Activated CD4-positive, alpha-beta T cell treated with anti-CD3 and anti-CD28 coated beads, Interleukin-2, amount 50 U/mL, for 24 hours (primary cell): ENCODE measurements at regions not wholly inside any gene's neighbourhood (a gene's known extent, or its start where the extent isn't known, plus 50 kb on each side); places are given as distances from the start of the nearest gene placed in this dataset.
"Not testable (repeated sequence)": the region's sequence is repeated elsewhere in the genome, so short reads cannot be mapped to it uniquely, and the experiment has no call there.

Experiments used
- DNase-seq, 2 donors: peaks; one replicate each; pipeline ENCODE4 v3.0.0-alpha.2; 2020; ENCODE audit warnings: low read depth in 1 of 2, low spot score in 1 of 2

DNA sequence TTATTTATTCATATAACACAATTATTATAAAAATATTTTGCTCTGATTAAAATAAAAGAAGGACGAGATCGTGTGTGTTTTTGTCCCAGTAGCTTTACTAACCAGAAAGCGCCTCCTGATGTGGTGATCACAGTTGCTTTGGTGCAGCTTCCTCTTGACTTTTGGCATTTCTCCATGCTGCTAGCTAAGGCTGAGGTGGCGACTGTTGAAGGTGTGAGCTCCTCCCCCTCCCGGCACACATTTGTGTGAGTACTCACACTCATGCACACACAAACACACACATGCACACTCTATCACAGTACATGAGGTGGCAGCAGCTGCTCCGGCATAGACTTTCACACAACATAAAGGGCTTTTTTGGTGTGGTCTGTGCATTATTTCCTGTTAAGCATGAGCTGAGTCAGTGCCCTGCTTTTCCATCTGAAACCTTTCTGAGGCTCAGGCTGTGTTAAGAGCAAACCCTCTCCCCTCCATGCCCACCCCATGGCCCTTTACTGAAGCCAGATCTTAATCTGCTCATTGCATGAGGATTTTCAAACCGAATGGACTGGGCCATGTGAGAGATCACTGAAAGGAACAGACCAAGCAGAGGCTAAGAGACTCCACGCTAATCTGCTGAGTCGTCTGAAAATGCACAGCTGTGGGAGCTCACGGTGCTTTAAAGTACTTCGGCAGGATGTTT, 53.3 kb downstream of the FOXD4L1 start:
- DNase-seq = peak in 1 of 2 donors; percentile 27

DNA sequence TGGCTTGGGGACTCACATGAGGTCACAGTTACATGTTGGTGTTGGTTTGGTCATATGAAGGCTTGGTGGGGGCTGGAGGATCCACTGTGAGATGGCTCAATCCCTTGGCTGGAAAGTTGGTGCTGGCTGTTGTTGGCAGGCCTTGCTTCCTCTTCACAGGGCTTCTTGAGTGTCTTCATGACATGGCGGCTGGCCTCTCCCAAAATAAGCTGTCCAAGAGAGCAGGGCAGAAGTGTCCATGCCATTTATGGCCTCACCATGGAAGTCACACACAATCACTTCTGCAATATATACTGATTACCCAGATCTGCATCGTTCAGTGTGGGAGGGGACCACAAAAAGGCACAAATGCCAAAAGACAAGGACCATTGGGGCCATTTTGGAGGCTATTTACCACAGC, 61.4 kb downstream of the FOXD4L1 start:
- not testable (repeated sequence) for DNase-seq

DNA sequence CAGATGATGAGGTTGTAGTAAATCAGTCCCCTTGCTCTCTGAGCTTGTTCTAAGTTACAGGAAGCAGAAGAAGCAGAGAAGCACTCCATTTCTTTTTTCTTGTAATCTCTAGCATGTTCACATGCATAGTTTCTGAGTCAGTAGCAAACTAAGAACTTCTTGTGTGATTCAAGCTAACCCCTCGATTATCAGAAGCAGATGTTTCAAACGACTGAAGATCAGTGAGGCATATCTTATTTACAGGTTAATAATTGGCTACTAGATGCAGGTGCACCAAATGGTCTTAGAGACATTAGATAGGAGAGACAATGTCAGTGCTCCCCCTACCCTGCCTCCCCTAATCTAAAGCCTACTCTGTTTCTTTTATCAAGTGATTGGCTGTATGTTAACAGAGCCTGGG, 64.2 kb downstream of the FOXD4L1 start:
- not testable (repeated sequence) for DNase-seq

- not testable (repeated sequence) for DNase-seq
Measured at GRCh38 chr2:113566674-113567480, 60.2 kb upstream of the RABL2A start.

- DNase-seq = not testable (repeated sequence)
Measured at GRCh38 chr2:113567481-113567849, 59.6 kb upstream of the RABL2A start.

DNA sequence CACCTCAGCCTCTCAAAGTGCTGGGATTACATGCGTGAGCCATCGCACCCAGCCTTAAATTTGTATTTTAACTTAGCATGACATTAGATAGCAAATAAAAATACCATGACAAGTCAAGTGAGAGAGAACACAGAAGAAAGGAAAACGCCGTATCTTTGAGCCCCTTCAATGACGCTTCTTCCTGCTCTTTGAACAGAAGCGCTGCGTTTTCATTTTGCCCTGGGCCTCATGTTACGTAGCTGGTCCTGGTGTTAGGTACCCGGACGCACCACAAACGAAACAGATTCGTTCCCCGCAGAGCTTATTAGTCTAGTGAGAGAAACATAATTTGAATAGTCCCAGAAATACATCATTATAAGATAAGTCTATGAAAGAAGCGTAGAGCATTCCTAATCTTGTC, 58.8 kb upstream of the RABL2A start:
- not testable (repeated sequence) for DNase-seq

- DNase-seq = not testable (repeated sequence)
Measured at GRCh38 chr2:113570082-113570481, 57.0 kb upstream of the RABL2A start.

DNA sequence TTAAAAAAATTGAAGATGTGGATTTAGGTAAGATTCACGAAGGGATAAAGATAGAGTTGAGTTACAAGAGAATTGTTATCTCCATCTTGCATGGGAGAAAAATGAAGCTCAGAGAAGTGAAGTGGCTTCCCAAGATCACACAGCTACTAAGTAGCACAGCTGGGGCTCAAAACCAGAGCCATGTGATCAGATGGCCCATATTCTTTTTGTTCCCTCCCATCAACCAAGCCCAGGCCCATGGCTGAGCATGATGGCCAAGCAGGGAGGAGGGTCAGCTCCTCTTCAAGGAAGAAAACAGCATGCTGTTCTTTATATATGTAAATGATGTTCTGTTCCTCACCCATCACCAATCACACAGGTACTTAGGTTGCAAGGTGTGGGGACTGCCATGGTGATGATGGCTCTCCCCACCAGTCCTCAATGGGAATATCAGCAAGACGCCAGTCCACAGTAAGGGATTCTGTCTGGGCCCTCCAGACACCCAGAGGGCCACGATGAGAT, 56.5 kb upstream of the RABL2A start:
- DNase-seq = not testable (repeated sequence)

DNA sequence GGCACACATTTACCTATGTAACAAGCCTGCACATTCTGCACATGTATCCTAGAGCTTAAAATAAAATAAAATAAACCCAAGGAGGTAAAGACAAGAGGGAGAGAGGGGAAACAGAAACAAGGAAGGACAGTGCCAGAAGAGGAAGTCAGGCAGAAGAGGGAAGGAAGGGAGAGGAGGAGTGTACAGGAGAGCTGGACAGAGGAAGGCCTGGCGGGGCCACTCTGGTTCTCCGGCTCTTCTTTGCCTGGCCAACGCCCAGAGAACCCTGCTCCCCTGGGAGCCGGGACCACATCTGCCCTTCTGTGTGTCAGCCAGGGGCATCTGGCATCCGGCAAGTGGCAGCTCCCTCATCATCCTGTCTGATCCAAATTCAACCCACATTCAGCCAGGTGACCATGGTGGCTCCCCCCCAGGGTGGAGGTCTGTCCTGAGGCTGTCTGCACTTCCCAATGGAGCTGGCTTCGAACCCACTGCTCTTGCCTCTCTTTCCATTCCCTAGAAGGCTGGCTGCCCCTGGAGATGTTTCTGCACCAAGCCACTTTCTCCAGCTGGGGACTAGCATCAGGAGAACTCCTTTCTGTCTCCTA, 55.5 kb upstream of the RABL2A start:
- DNase-seq = not testable (repeated sequence)

DNA sequence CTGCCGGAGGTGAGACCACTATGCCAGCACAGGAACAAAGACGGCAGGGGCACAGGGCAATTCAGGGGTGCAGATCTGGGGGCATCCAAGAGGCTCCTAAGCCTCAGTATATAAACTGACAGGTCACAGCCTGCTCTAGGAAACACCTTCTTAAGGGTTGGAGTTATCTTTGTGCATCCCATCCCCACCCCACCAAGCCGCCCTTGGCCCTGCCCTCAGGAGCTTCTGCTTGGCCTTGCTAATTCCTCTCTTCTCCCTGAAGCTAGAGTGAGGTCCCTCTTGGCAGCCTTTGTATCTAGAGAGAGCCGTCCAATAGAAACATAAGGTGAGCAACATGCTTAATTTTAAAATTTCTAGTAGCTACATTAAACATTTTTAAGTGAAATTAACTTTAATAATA, 51.3 kb upstream of the RABL2A start:
- DNase-seq = not testable (repeated sequence)

GRCh38 chr2:113576353-113576752, 50.7 kb upstream of the RABL2A start:
- not testable (repeated sequence) for DNase-seq
